MV-4-11 (cell line): ENCODE measurements at regions not wholly inside any gene's neighbourhood (a gene's known extent, or its start where the extent isn't known, plus 50 kb on each side); places are given as distances from the start of the nearest gene placed in this dataset.
"Not testable (repeated sequence)": the region's sequence is repeated elsewhere in the genome, so short reads cannot be mapped to it uniquely, and the experiment has no call there.

Source experiments
- DNase-seq: peaks from one replicate; lab custom pipeline; 2025; lab: John Stamatoyannopoulos, UW

DNA sequence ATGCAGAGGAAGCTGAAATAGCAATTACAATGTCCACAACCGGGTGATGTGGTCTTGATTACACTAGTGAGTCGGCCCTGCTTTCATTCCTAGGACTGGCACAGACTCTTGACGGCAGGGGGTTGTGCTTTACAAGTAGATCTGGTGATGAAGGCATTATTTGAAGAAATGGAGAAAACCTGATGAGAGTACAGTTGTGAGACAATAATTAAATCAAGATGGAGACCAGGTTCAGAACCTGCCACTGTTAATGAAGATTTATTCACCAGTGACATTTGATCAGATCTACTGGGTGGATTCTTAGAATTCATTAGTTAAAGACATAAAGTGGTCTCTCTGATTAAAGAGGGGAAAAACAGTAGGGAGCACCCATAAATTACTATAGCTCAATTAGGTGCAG is 747.2 kb downstream of the STPG2 start:
- no peak for DNase-seq

GRCh38 chr4:97396605-97397004 is 746.7 kb downstream of the STPG2 start:
- DNase-seq, result no peak

- no peak for DNase-seq
Measured at GRCh38 chr4:97404876-97405523, 738.3 kb downstream of the STPG2 start.

DNA sequence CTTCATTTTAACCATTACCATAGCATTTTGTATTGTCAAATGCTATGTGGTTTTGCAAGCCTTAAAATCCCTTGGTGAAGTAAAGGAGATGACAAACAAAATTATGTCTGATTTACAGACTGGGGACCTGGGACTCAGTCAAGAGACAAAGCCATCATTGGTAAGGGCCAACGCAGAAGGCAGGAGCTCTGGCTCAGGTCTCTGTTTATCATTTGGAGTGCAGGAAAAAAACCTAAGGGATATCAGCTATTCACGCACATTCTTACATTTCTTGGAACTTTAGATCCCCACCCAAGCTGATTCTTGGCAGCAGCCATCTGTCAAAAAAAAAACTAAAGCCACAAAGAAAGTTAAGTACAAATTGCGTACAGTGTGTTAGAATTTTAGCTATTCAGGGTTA is 731.9 kb downstream of the STPG2 start:
- no peak for DNase-seq

- DNase-seq, result no peak
Measured at GRCh38 chr4:97412331-97412730, 730.9 kb downstream of the STPG2 start.

GRCh38 chr4:97414161-97414560 is 729.1 kb downstream of the STPG2 start:
- no peak for DNase-seq

DNA sequence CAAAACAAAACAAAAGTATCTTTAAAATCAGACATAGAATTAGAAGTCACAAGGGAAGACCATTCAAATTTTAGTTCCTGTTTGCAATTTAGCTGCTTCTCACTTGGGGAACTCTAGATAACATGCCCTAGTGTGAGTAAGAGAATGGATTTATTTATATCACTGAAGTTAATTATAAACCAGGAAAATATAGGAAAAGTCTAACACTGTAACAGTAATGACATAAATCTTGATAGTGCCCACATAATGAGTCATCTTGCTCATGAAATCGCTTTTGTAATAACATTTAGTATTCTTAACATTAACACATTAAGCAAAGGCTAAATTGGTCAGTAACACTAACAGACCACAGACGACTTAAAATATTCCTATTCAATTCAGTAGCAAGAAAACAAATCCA is 710.7 kb downstream of the STPG2 start:
- no peak for DNase-seq

- not testable (repeated sequence) for DNase-seq
Measured at GRCh38 chr4:97437998-97438705, 705.1 kb downstream of the STPG2 start.

DNA sequence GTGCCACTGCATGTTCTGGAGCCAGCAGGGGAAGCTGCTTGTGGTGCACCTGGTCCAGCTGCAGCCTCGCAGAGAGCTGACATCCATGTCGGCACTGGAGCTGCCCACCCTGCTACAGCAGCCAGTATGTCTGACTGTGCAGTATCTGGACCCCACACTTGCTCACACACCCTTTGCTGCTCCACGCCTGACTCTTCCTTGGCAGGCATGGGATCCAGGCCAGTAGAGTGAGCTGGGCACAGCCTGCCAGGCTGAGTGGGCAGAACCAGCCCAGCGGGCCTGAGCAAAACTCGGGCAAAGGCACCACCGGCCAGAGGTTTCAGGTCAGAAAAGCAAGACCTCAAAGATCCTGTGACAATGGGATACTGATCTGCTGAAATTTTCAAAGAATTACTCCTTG is 690.1 kb downstream of the STPG2 start:
- DNase-seq, result no peak

- DNase-seq, result no peak
Measured at GRCh38 chr4:97457253-97457652, 686.0 kb downstream of the STPG2 start.

DNA sequence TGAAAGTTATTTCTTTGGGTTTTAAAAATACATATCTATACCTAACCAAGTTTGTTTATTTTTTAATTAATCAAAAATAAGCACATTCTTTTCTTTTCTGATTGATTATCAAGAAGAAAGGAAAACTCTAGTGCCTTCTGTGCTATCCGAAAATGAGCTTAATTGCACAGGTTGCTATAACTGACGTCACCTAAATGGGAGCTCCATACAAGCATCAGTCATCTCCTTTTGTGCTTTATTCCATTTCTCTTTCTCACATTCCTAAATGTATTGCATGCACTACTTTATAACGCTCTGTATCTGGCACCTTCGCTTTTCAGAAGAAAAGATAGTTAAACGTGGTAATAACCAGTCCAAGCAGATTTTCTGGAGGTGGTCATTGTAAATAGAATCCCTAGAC is 675.0 kb downstream of the STPG2 start:
- no peak for DNase-seq

GRCh38 chr4:97475621-97476020 is 667.7 kb downstream of the STPG2 start:
- DNase-seq, result no peak

DNA sequence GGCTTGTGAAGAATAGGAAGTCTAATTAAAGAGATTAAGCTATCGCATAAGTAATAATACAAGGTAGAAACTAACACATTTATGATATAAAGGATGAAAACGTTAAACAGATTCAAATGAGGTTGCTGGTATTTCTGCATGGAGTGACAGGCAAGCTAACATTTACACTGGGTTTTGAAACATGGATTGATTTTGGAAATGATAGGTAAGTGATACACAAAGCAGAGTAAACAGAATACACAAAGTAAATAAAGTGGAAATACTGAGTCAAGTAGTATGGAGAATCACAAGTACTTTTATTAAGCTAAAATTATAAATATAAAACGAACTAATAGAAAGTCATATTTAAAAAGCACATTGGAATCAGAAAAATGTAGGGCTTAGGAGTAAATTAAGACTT is 665.3 kb downstream of the STPG2 start:
- no peak for DNase-seq

DNA sequence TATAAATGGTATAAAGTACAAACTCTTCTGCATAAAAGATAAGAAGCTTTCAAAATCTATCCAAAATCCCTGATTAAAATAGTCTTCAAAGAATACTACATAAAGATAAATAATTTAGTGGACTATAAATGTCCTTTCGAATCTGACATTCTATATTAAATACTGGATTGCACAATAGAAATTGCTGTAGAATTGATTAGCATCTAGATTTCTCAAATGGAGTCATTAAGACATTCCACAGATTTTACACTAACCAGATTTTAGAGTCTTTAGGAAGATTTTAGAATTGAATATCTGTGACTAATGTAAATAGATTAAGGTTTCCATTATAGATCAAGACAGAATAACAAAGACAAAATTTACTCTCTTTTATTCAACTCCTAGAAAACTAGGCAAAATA is 663.9 kb downstream of the STPG2 start:
- no peak for DNase-seq

DNA sequence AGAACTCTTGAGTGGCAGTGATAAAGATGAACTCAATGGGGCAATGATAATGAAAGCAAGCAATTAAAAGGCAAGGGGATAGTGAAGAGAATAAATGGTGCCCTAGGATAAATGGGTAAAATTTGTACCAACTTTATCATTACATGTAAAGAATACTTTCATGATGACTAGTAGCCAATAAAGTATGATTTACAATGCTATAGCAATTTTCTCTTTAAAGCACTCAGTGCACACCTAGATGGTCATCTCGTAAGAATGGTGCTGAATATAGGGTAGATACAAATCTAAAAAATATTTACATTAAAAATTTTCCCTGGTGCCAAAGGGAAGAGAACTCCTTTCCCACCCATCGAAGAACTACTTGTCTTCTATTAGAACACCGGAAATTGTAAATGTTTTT is 651.4 kb downstream of the STPG2 start:
- no peak for DNase-seq

- no peak for DNase-seq
Measured at GRCh38 chr4:97493815-97494518, 649.3 kb downstream of the STPG2 start.

GRCh38 chr4:97496298-97496873 is 646.9 kb downstream of the STPG2 start:
- no peak for DNase-seq

GRCh38 chr4:97498875-97499274 is 644.4 kb downstream of the STPG2 start:
- no peak for DNase-seq

DNA sequence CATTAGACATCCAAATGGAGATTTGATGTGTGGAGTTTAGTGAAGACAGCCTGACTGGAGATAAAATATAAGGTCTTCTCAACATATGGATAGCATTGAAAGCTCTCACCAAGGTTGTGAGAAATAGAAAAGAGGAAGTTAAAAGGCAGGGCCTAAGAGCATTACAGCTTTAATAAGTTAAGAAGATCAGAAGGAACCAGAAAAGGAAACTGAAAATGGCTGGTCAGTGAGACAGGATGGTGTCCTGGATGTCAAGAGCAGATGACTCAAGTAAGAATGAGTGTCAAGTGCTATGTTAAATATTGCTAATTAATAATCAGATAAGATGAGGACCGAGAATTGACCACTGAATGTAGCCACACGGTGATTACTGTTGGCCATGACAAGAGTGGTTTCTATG is 642.9 kb downstream of the STPG2 start:
- peak; percentile 73 for DNase-seq

- no peak for DNase-seq
Measured at GRCh38 chr4:97504713-97505112, 638.6 kb downstream of the STPG2 start.

- DNase-seq, result no peak
Measured at GRCh38 chr4:97507587-97508245, 635.6 kb downstream of the STPG2 start.
